Uterus (tissue), 3 donors: ENCODE measurements at regions not wholly inside any gene's neighbourhood (a gene's known extent, or its start where the extent isn't known, plus 50 kb on each side); places are given as distances from the start of the nearest gene placed in this dataset. TPM values are rescaled to one million over a fixed set of nuclear protein-coding genes. Genes with fewer than 3 reads are reported as not detected.

Source experiments
- DNase-seq, 2 donors: peaks; one replicate each; pipeline ENCODE4 v3.0.0-alpha.2; 2019 to 2020
- H3K27ac ChIP-seq, 2 donors: fragments of 200-600 bp; sonication (generic); 1 replicate in 1 of 2; 2 replicates in 1 of 2; pipeline ENCODE4 v1.5.1; 2016 to 2018
- H3K27me3 ChIP-seq, 2 donors: fragments of 200-600 bp; sonication (generic); one replicate each; pipeline ENCODE4 v1.5.1; 2018 to 2019; ENCODE audit warnings: control low read depth in 1 of 2
- H3K36me3 ChIP-seq, 2 donors: fragments of 200-600 bp; sonication (generic); one replicate each; pipeline ENCODE4 v1.5.1; 2019; ENCODE audit warnings: control low read depth in 1 of 2
- H3K4me1 ChIP-seq, 2 donors: fragments of 200-600 bp; sonication (generic); one replicate each; pipeline ENCODE4 v1.5.1; 2018 to 2019; ENCODE audit warnings: control low read depth in 1 of 2
- H3K4me3 ChIP-seq, 2 donors: fragments of 200-600 bp; sonication (generic); 1 replicate in 1 of 2; 2 replicates in 1 of 2; pipeline ENCODE4 v1.5.1; 2018 to 2019; ENCODE audit warnings: mild to moderate bottlenecking in 1 of 2
- H3K9me3 ChIP-seq, 2 donors: fragments of 200-600 bp; sonication (generic); one replicate each; pipeline ENCODE4 v1.5.1; 2019; ENCODE audit warnings: control low read depth in 1 of 2
- POLR2A ChIP-seq, 2 donors: fragments of 450-650 bp; IDR thresholded peaks; one replicate each; pipeline ENCODE4 v1.6.1; 2016; ENCODE audit warnings: antibody characterized with exemption in 2 of 2, mild to moderate bottlenecking in 1 of 2, moderate library complexity in 1 of 2
- intact Hi-C: fragments of 100-400 bp; cut with DNase I; formaldehyde crosslinking; loops from one replicate; pipeline ENCODE4 v1.15.1; 2023; ENCODE audit warnings: low total_unique reads
- small RNA-seq: library from RNA; depleted of rRNA; stranded (forward); fragments of <200 nt; gene quantifications from one replicate; pipeline ENCODE3, GENCODE V24; 2016
- TF ChIP-seq, protein P1 (sequence below), 4 experiments: fragments of 200-600 bp in 2 of 4; fragments of 450-650 bp in 2 of 4; sonication (generic) in 2 of 4; IDR thresholded peaks; one replicate each; pipeline ENCODE4 v1.5.1; 2016 to 2019; ENCODE audit warnings: antibody characterized with exemption in 4 of 4, mild to moderate bottlenecking in 2 of 4, moderate library complexity in 1 of 4
- donor health status: DM: yes; HTN: yes; CAD: no.

DNA sequence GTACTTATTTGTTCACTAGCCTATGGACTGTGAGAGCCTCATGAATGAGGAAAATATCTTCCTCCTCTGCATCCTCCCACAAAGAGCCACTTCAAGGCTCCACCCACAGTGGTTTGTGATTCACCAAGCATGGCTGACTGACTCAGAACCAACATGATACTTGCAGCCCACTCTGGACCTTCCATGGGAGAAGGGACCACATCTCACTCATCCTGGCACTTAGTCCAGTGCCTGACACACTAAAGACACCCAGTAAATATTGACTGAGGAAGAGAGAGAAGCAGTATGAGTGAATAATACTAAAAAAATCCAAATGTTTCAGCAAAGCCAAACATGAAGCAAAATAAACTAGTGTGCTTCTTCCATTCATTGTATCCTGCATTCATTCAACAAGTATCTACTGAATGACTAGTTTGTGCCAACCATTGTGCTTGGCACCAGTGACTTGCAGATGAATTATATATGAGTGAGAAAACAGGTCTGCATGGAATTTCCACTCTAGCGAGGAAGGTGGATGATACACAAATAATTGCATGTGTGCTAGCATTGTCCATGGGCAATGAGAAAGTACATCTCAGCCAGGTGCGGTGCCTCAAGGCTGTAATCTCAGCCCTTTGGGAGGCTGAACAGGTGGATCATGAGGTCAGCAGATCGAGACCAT is 54.9 kb upstream of the BLID start:
- DNase-seq = no peak
- H3K4me1 ChIP-seq = no peaks in the 10 kb centered on the region
- H3K27me3 ChIP-seq = no peaks in the 10 kb centered on the region
- no peak overlapping the region for H3K27ac ChIP-seq
- intact Hi-C loops = no loop called here
- no peak overlapping the region for H3K4me3 ChIP-seq
- H3K36me3 ChIP-seq = no peaks in the 10 kb centered on the region
- no peaks in the 10 kb centered on the region for H3K9me3 ChIP-seq
- TF ChIP-seq, protein P1, sequence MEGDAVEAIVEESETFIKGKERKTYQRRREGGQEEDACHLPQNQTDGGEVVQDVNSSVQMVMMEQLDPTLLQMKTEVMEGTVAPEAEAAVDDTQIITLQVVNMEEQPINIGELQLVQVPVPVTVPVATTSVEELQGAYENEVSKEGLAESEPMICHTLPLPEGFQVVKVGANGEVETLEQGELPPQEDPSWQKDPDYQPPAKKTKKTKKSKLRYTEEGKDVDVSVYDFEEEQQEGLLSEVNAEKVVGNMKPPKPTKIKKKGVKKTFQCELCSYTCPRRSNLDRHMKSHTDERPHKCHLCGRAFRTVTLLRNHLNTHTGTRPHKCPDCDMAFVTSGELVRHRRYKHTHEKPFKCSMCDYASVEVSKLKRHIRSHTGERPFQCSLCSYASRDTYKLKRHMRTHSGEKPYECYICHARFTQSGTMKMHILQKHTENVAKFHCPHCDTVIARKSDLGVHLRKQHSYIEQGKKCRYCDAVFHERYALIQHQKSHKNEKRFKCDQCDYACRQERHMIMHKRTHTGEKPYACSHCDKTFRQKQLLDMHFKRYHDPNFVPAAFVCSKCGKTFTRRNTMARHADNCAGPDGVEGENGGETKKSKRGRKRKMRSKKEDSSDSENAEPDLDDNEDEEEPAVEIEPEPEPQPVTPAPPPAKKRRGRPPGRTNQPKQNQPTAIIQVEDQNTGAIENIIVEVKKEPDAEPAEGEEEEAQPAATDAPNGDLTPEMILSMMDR (IDR thresholded peaks at IDR 0.05) = no peak
- no peak for TF ChIP-seq POLR2A (IDR thresholded peaks at IDR 0.05)

DNA sequence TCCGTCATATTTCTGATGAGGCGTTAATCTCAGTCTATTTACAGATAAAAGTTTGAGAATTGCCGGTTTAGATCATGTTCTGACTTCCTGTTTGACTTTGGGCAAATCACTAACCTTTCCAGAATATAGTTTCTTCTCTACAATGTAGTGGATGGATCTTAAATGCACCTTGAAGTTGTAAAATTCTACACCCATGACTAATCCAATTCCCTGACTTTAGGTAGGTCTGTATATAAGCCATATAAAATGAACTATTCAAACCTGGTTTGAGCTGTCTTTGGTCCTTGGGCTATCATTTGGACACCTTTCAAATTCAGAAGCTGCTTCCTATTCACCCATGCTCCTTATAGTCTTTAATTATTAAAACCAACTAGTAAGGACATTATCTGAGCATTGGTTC is 52.2 kb upstream of the BLID start:
- Histone ChIP-seq H3K27me3 (no peaks in the 10 kb centered on the region), H3K9me3 (no peaks in the 10 kb centered on the region), H3K4me1 (no peaks in the 10 kb centered on the region), H3K27ac (no peak overlapping the region), H3K4me3 (no peak overlapping the region), H3K36me3 (no peaks in the 10 kb centered on the region)
- no peak for DNase-seq
- TF ChIP-seq POLR2A (IDR thresholded peaks at IDR 0.05) = no peak
- TF ChIP-seq, protein P1 (IDR thresholded peaks at IDR 0.05) = no peak
- intact Hi-C loops = no loop called here

DNA sequence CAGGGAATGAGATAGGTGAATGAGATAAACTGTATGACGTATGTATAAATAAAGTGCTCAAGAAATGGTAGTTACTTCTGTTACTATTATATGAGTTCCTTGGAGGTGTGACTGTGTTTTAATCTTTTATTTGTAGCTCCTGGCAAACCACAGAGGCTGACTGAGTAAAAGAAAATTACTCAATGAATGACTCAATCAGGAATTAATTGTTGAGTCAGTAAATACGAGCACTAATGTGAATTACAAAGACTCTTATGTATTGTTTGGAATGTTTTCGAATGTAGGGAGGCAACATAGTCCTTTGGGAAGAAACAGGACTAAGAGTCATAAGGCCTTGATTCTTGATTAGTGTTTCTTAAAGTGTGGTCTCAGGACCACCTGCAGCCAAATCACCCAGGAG is 51.1 kb upstream of the BLID start:
- peak overlapping the region in 1 of 2 donors; percentile 37 for H3K27ac ChIP-seq
- intact Hi-C loops = no loop called here

DNA sequence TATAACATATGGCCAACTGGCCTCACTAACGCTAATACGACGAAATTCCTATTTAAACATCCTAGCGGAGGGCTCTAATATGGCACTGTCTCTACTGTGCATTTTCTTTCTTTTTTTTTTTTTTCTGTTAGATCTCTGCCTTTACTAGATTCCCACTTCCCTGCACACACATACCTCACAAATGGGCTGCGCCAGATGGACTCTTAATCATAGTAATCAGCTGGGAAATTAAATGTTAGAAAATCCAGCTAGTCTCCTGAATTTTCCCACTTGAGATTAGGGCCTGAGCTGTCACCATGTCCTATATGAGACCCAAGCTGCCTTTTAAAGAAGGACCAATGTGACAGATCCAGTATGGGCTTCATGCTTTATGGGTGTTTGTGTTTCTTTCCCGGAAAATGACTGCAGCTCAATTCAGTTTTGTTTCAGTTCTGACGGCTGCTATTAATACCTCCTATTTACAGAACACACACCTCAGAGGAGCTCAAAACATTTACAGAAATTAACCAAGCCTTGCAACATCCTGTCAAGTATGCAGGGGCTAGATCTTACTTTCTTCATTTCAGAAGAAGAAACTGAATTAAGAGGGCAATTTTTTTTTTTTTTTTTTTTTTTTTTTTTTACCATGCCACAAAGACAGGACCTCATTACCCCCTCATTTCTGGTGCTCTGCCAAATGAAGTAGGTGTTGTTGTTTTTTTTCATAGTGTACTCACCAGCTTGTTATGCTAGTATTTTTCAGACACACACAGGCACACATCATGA is 49.8 kb upstream of the BLID start:
- peaks cover 0 to 6% of the 10 kb centered on the region in 2 donors for H3K4me1 ChIP-seq
- no peaks in the 10 kb centered on the region for H3K36me3 ChIP-seq
- no peaks in the 10 kb centered on the region for H3K27me3 ChIP-seq
- no peaks in the 10 kb centered on the region for H3K9me3 ChIP-seq
- TF ChIP-seq, protein P1 (IDR thresholded peaks at IDR 0.05) = no peak
- TF ChIP-seq POLR2A (IDR thresholded peaks at IDR 0.05) = no peak
- no peak overlapping the region for H3K4me3 ChIP-seq
- peak overlapping the region; percentile 23 to 87 for H3K27ac ChIP-seq
- DNase-seq = no peak
- intact Hi-C loops = no loop called here

More for the DNA sequence above, 51.1 kb upstream of the BLID start:
- H3K4me3 ChIP-seq = no peak overlapping the region
- no peaks in the 10 kb centered on the region for H3K9me3 ChIP-seq
- no peaks in the 10 kb centered on the region for H3K36me3 ChIP-seq
- H3K4me1 ChIP-seq = no peaks in the 10 kb centered on the region
- H3K27me3 ChIP-seq = no peaks in the 10 kb centered on the region
- no peak for DNase-seq
- TF ChIP-seq, protein P1 (IDR thresholded peaks at IDR 0.05) = no peak
- TF ChIP-seq POLR2A (IDR thresholded peaks at IDR 0.05) = no peak

Small RNA genes in the stretch of these regions (small RNA-seq; reads per million reads assigned to genes)
- gene RNU4ATAC10P (not detected), gene RNU4ATAC5P (not detected), gene RNU6-592P (not detected)
